PC-9 (cell line): ENCODE measurements at regions not wholly inside any gene's neighbourhood (a gene's known extent, or its start where the extent isn't known, plus 50 kb on each side); places are given as distances from the start of the nearest gene placed in this dataset.
"Not testable (repeated sequence)": the region's sequence is repeated elsewhere in the genome, so short reads cannot be mapped to it uniquely, and the experiment has no call there.

Experiments used
- BruUV-seq: library from RNA; stranded (reverse); fragments of 400-500 nt; replicated peaks from 2 replicates; lab custom pipeline; 2021; lab: Mats Ljungman, UMichigan
- CTCF ChIA-PET: fragments of 300-600 bp; sonication (Branson Sonifier 250); formaldehyde crosslinking; loops from one replicate; lab custom pipeline; 2022; ENCODE audit warnings: antibody characterized with exemption; lab: Charles Lee
- POLR2A ChIA-PET: fragments of 300-600 bp; sonication (Branson Sonifier 250); formaldehyde crosslinking; loops from one replicate; lab custom pipeline; 2022; ENCODE audit warnings: antibody characterized with exemption; ENCODE audit not compliant: unreplicated experiment; lab: Charles Lee
- DNase-seq, 2 experiments: peaks; one replicate each; pipeline versions ENCODE4 v3.0.0 to v3.0.0-alpha.2; 2015 to 2022; ENCODE audit warnings: mixed read lengths in 1 of 2
- H2AFZ ChIP-seq: fragments of 200-600 bp; sonication (generic); 2 replicates; pipeline ENCODE4 v1.8.1; 2017; ENCODE audit warnings: antibody characterized with exemption
- H3F3A ChIP-seq: fragments of 200-600 bp; sonication (generic); 2 replicates; pipeline ENCODE4 v1.8.1; 2017; ENCODE audit warnings: antibody characterized with exemption, mild to moderate bottlenecking, low read depth; ENCODE audit not compliant: insufficient read depth
- H3K27ac ChIP-seq: fragments of 200-600 bp; sonication (generic); 2 replicates; pipeline ENCODE4 v1.6.1; 2016; ENCODE audit warnings: mixed run types
- H3K27me3 ChIP-seq: fragments of 200-600 bp; sonication (generic); 2 replicates; pipeline ENCODE4 v1.6.1; 2016; ENCODE audit warnings: low read depth, mixed run types; ENCODE audit not compliant: insufficient read depth
- H3K36me3 ChIP-seq: fragments of 200-600 bp; sonication (generic); 2 replicates; pipeline ENCODE4 v1.6.1; 2016; ENCODE audit warnings: low read depth, mixed run types
- H3K4me1 ChIP-seq: fragments of 200-600 bp; sonication (generic); replicated peaks from 2 replicates; pipeline ENCODE4 v1.6.1; 2016; ENCODE audit warnings: mixed run types; ENCODE audit not compliant: insufficient read depth
- H3K4me2 ChIP-seq: fragments of 200-600 bp; sonication (generic); 2 replicates; pipeline ENCODE4 v1.6.1; 2017; ENCODE audit warnings: mixed run types
- H3K4me3 ChIP-seq: fragments of 200-600 bp; sonication (generic); 2 replicates; pipeline ENCODE4 v1.6.1; 2016; ENCODE audit warnings: mixed run types
- H3K79me2 ChIP-seq: fragments of 200-600 bp; sonication (generic); 2 replicates; pipeline ENCODE4 v1.6.1; 2017; ENCODE audit warnings: low read depth, mixed run types
- H3K9me2 ChIP-seq: fragments of 200-600 bp; sonication (generic); 2 replicates; pipeline ENCODE4 v1.8.1; 2017; ENCODE audit warnings: mild to moderate bottlenecking; ENCODE audit not compliant: insufficient read depth
- H3K9me3 ChIP-seq: fragments of 200-600 bp; sonication (generic); 2 replicates; pipeline ENCODE4 v1.8.1; 2016; ENCODE audit warnings: low read depth; ENCODE audit not compliant: insufficient read depth
- H4K20me1 ChIP-seq: fragments of 200-600 bp; sonication (generic); 2 replicates; pipeline ENCODE4 v1.8.1; 2017; ENCODE audit not compliant: insufficient read depth
- EZH2 ChIP-seq: fragments of 200-600 bp; sonication (generic); IDR thresholded peaks from 2 replicates; pipeline ENCODE4 v1.8.0; 2017; ENCODE audit warnings: antibody characterized with exemption, low read depth
- intact Hi-C: fragments of 100-400 bp; cut with micrococcal nuclease; formaldehyde crosslinking; loops from one replicate; pipeline ENCODE4 v1.10.0; 2022; ENCODE audit not compliant: unreplicated experiment
- TF ChIP-seq, protein P1 (sequence below): fragments of 200-600 bp; sonication (generic); conservative IDR thresholded peaks from 2 replicates; pipeline ENCODE4 v1.6.1; 2017; ENCODE audit warnings: mixed run types, antibody characterized with exemption, mild to moderate bottlenecking, moderate library complexity

DNA sequence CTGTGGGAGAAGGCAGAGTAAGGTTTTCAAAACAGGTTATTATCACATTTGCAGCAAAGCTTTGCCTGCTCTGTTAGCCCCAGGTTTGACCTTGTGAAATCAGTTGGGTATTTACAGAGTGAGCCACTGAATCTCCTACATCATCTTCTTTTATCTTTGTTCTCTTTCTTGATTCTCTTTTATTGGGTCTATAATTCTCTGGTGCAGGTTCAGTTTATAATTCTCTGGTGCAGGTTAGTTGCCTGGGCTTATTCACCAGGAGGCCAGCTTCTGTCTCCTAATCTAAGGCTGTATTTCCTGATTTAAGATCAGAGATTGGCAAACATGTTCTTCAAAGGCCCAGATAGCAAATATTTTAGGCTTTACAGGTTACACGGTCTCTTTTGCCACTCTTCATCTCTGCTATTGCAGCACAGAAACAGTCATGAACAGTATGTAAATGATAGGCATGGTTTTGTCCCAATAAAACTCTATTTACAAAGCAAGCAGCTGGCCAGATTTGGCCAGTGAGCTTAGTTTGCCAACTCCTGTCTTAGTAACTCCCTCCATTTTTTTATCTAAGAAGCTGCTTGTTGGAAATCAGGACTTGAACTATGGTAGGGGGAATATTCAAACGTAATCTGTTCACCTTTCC lies 205.0 kb upstream of the RIMS1 start:
- Histone ChIP-seq H3K4me3 (no peak overlapping the region), H3K27ac (no peak overlapping the region), H2AFZ (no peak overlapping the region), H4K20me1 (no peaks in the 10 kb centered on the region), H3K9me2 (no peaks in the 10 kb centered on the region), H3K79me2 (no peaks in the 10 kb centered on the region), H3K27me3 (no peaks in the 10 kb centered on the region), H3K9me3 (no peaks in the 10 kb centered on the region), H3K4me1 (no peaks in the 10 kb centered on the region), H3K4me2 (no peak overlapping the region), H3F3A (no peaks in the 10 kb centered on the region), H3K36me3 (no peaks in the 10 kb centered on the region)
- intact Hi-C loops, result no loop called here
- ChIA-PET POLR2A (no interaction called here), CTCF (no interaction called here)
- no peak for DNase-seq
- TF ChIP-seq, protein P1, sequence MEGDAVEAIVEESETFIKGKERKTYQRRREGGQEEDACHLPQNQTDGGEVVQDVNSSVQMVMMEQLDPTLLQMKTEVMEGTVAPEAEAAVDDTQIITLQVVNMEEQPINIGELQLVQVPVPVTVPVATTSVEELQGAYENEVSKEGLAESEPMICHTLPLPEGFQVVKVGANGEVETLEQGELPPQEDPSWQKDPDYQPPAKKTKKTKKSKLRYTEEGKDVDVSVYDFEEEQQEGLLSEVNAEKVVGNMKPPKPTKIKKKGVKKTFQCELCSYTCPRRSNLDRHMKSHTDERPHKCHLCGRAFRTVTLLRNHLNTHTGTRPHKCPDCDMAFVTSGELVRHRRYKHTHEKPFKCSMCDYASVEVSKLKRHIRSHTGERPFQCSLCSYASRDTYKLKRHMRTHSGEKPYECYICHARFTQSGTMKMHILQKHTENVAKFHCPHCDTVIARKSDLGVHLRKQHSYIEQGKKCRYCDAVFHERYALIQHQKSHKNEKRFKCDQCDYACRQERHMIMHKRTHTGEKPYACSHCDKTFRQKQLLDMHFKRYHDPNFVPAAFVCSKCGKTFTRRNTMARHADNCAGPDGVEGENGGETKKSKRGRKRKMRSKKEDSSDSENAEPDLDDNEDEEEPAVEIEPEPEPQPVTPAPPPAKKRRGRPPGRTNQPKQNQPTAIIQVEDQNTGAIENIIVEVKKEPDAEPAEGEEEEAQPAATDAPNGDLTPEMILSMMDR, result no peak
- TF ChIP-seq EZH2, result no peak
- BruUV-seq, result no TSS peak

DNA sequence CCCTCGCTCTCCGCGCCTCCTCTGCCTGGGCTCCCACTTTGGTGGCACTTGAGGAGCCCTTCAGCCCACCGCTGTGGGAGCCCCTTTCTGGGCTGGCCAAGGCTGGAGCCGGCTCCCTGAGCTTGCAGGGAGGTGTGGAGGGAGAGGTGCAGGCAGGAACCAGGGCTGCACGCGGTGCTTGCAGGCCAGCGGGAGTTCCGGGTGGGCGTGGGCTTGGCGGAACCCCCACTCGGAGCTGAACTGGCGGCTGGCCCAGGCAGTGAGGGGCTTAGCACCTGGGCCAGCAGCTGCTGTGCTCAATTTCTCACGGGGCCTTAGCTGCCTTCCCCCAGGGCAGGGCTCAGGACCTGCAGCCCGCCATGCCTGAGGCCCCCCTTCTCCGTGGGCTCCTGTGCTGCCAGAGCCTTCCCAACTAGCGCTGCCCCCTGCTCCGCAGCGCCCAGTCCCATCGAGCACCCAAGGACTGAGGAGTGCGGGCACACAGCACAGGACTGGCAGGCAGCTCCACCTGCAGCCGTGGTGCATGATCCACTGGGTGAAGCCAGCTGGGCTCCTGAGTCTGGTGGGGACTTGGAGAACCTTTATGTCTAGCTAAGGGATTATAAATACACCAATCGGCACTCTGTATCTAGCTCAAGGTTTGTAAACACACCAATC lies 200.2 kb upstream of the RIMS1 start:
- H3K4me2 ChIP-seq, H3K4me1 ChIP-seq, CTCF ChIA-PET, H3K9me2 ChIP-seq, H3K27ac ChIP-seq, H3K27me3 ChIP-seq, H3K36me3 ChIP-seq, DNase-seq, H3F3A ChIP-seq, H4K20me1 ChIP-seq, H3K9me3 ChIP-seq, POLR2A ChIA-PET, intact Hi-C loops, H3K79me2 ChIP-seq, H3K4me3 ChIP-seq, BruUV-seq, H2AFZ ChIP-seq: not testable (repeated sequence)

DNA sequence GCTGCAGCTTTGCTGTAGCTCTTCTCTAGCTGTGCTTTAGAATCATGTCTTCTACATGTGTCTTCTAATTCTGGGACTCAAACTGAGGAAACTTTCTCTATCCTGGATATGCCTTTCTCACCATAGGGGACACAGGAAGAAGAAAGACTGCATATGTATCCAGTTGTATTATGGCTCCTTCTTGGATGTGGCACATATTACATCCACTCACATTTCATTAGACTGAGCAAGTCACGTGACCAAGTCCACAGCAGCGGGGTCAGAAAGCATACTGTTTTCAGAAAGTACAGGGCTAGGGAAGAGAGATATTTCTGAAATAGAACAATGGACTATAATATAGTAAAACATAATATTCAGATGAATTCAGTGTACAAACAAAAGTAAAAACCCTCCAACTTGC lies 187.6 kb upstream of the RIMS1 start:
- H3K4me2 ChIP-seq, result no peak overlapping the region
- H3K79me2 ChIP-seq, result no peaks in the 10 kb centered on the region
- BruUV-seq, result no TSS peak
- H3K27me3 ChIP-seq, result no peaks in the 10 kb centered on the region
- no peaks in the 10 kb centered on the region for H3K9me2 ChIP-seq
- H4K20me1 ChIP-seq, result no peaks in the 10 kb centered on the region
- H3K4me1 ChIP-seq, result no peaks in the 10 kb centered on the region
- TF ChIP-seq, protein P1, result no peak
- TF ChIP-seq EZH2, result no peak
- H2AFZ ChIP-seq, result no peak overlapping the region
- H3K9me3 ChIP-seq, result no peaks in the 10 kb centered on the region
- H3F3A ChIP-seq, result no peaks in the 10 kb centered on the region
- CTCF ChIA-PET, result no interaction called here
- POLR2A ChIA-PET, result no interaction called here
- H3K36me3 ChIP-seq, result no peaks in the 10 kb centered on the region
- no peak for DNase-seq
- intact Hi-C loops, result no loop called here
- H3K27ac ChIP-seq, result no peak overlapping the region
- H3K4me3 ChIP-seq, result no peak overlapping the region
